ENCODE measurements at regions not wholly inside any gene's neighbourhood (a gene's known extent, or its start where the extent isn't known, plus 50 kb on each side); places are given as distances from the start of the nearest gene placed in this dataset.
A peak's percentile ranks its signal among the peaks of the same experiment; 100 is the strongest.
"Not testable (repeated sequence)": the region's sequence is repeated elsewhere in the genome, so short reads cannot be mapped to it uniquely, and the experiment has no call there.

DNA sequence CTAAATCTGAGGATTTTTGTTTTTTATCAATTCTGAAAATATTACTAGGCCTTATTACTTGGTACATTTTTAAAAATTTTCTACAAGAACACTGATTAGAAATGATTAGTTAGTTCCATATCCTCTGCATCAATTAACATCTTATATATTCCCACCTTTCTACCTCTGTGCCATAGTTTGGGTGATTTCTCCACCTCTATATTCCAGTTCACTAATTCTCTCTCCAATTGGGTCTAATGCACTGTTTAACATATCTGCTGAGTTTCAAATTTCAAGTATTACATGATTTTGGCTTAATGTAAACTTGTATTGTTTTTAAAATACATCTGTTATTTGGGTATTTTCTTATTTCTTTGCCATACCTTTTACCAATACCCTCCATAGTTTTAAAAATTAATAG, 705.7 kb upstream of the SALL3 start:
- Histone ChIP-seq H3K4me3 (replicated peaks in 1 of 3; ENCODE audit: insufficient read depth in 1 of 3, low read depth in 2 of 3, low read length in 3 of 3) (no peak overlapping the region), H3K79me2 (ENCODE audit: insufficient read depth, low read length) (no peaks in the 10 kb centered on the region), H2AFZ (ENCODE audit: low read length) (no peak overlapping the region), H4K20me1 (ENCODE audit: insufficient read depth, low read length) (no peaks in the 10 kb centered on the region), H3K4me2 (ENCODE audit: low read depth, low read length) (no peak overlapping the region), H3K9me3 (ENCODE audit: low read length) (peaks cover 16% of the 10 kb centered on the region), H3K9ac (ENCODE audit: insufficient read depth, low read depth, low read length) (no peak overlapping the region), H3K27ac (ENCODE audit: extremely low read length, insufficient read depth, low read length) (no peak overlapping the region), H3K36me3 (replicated peaks in 1 of 2; ENCODE audit: control insufficient read depth in 1 of 2, insufficient read depth in 2 of 2, low read length in 2 of 2) (no peaks in the 10 kb centered on the region), H3K4me1 (ENCODE audit: insufficient read depth, low read length) (no peaks in the 10 kb centered on the region), H3K27me3 (ENCODE audit: control insufficient read depth in 1 of 2, insufficient read depth in 2 of 2, low read length in 2 of 2) (0 out of 5 replicates have a peak, but pooled peaks cover 0 to 1% of the 10 kb centered on the region in 2 experiments)
- ATAC-seq (no peak), DNase-seq (ENCODE audit: low spot score) (no peak), FAIRE-seq (no peak)
- POLR2A ChIA-PET = no interaction called here
- in situ Hi-C loops (cut with HindIII; ENCODE audit: extremely low pct_ligation_motif_present, low pct_unique_long_range_greater_than_20kb) (no loop called here), intact Hi-C loops (cut with micrococcal nuclease; ENCODE audit: unreplicated experiment) (no loop called here)
- no TSS peak for BruUV-seq (replicated peaks)
- TF ChIP-seq MYC (CRISPR knock-in tag; IDR thresholded peaks at IDR 0.05; ENCODE audit: borderline replicate concordance) (no peak), PHF21A (CRISPR knock-in tag; IDR thresholded peaks at IDR 0.05) (no peak), ZNF24 (IDR thresholded peaks at IDR 0.05) (no peak), AKAP8 (CRISPR knock-in tag; IDR thresholded peaks at IDR 0.05) (no peak), HDAC2 (CRISPR knock-in tag; IDR thresholded peaks at IDR 0.05) (no peak), GLI4 (CRISPR knock-in tag; IDR thresholded peaks at IDR 0.05; ENCODE audit: borderline replicate concordance) (no peak)
- CTCF ChIA-PET (ENCODE audit: low intra/inter-chr PET ratio, low total read pairs) = no interaction called here

DNA sequence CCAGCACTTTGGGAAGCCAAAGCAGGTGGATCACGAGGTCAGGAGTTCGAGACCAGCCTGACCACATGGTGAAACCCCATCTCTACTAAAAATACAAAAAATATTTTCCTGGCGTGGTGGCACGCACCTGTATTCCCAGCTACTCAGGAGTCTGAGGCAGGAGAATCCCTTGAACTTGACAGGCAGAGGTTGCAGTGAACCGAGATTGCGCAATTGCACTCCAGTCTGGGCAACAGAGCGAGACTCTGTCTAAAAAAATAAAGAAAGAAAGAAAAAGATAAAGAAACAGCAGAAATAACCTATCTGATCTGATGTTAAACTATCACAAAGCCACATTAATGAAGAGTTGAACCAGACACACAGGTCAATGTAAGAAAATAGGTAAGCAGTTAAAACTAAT, 696.2 kb upstream of the SALL3 start:
- H3K27ac ChIP-seq (ENCODE audit: extremely low read length, insufficient read depth, low read length); H3K4me3 ChIP-seq (replicated peaks in 1 of 3; ENCODE audit: insufficient read depth in 1 of 3, low read depth in 2 of 3, low read length in 3 of 3); POLR2A ChIA-PET; H3K9ac ChIP-seq (ENCODE audit: insufficient read depth, low read depth, low read length); DNase-seq (ENCODE audit: low spot score); H3K27me3 ChIP-seq (ENCODE audit: control insufficient read depth in 1 of 2, insufficient read depth in 2 of 2, low read length in 2 of 2); BruUV-seq (replicated peaks); in situ Hi-C loops (cut with HindIII; ENCODE audit: extremely low pct_ligation_motif_present, low pct_unique_long_range_greater_than_20kb); FAIRE-seq; H3K9me3 ChIP-seq (ENCODE audit: low read length); H3K4me2 ChIP-seq (ENCODE audit: low read depth, low read length); ATAC-seq; H2AFZ ChIP-seq (ENCODE audit: low read length); H3K36me3 ChIP-seq (replicated peaks in 1 of 2; ENCODE audit: control insufficient read depth in 1 of 2, insufficient read depth in 2 of 2, low read length in 2 of 2); H3K4me1 ChIP-seq (ENCODE audit: insufficient read depth, low read length); H3K79me2 ChIP-seq (ENCODE audit: insufficient read depth, low read length); CTCF ChIA-PET (ENCODE audit: low intra/inter-chr PET ratio, low total read pairs); H4K20me1 ChIP-seq (ENCODE audit: insufficient read depth, low read length); intact Hi-C loops (cut with micrococcal nuclease; ENCODE audit: unreplicated experiment): not testable (repeated sequence)
- TF ChIP-seq, protein P1, sequence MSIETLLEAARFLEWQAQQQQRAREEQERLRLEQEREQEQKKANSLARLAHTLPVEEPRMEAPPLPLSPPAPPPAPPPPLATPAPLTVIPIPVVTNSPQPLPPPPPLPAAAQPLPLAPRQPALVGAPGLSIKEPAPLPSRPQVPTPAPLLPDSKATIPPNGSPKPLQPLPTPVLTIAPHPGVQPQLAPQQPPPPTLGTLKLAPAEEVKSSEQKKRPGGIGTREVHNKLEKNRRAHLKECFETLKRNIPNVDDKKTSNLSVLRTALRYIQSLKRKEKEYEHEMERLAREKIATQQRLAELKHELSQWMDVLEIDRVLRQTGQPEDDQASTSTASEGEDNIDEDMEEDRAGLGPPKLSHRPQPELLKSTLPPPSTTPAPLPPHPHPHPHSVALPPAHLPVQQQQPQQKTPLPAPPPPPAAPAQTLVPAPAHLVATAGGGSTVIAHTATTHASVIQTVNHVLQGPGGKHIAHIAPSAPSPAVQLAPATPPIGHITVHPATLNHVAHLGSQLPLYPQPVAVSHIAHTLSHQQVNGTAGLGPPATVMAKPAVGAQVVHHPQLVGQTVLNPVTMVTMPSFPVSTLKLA (IDR thresholded peaks at IDR 0.05) = peak; percentile 41
- TF ChIP-seq CEBPB (IDR thresholded peaks at IDR 0.05; ENCODE audit: borderline replicate concordance, low read depth, low read length) = peak; percentile 65
- 2% methylated on average over 7 of the region's 7 CpGs for WGBS (ENCODE audit: low lambda C conversion rate)

Data from HepG2 (cell line).